ENCODE measurements at regions not wholly inside any gene's neighbourhood (a gene's known extent, or its start where the extent isn't known, plus 50 kb on each side); places are given as distances from the start of the nearest gene placed in this dataset.

GRCh38 chr21:19522381-19522780 is 1118.8 kb upstream of the TMPRSS15 start:
- Histone ChIP-seq H3K9ac (ENCODE audit: insufficient read depth in 1 of 2, low read depth in 2 of 2, low read length in 2 of 2) (no peak overlapping the region), H4K20me1 (replicated peaks; ENCODE audit: control insufficient read depth, insufficient read depth, low read length) (no peaks in the 10 kb centered on the region), H3K4me2 (ENCODE audit: insufficient read depth, low read length) (no peak overlapping the region), H3K9me3 (replicated peaks; ENCODE audit: control insufficient read depth, insufficient read depth, low read depth, low read length) (no peaks in the 10 kb centered on the region), H2AFZ (ENCODE audit: low read depth, low read length) (no peak overlapping the region), H3K36me3 (ENCODE audit: control insufficient read depth, insufficient read depth, low read length) (no peaks in the 10 kb centered on the region), H3K4me3 (no peak overlapping the region), H3K27ac (ENCODE audit: extremely low read depth, low read depth, low read length) (no peak overlapping the region), H3K9me1 (ENCODE audit: control insufficient read depth, insufficient read depth, low read length) (no peaks in the 10 kb centered on the region), H3K4me1 (replicated peaks in 1 of 2; ENCODE audit: control insufficient read depth in 2 of 2, insufficient read depth in 2 of 2, low read length in 2 of 2) (no peaks in the 10 kb centered on the region), H3K79me2 (ENCODE audit: control insufficient read depth, insufficient read depth, low read length) (no peaks in the 10 kb centered on the region), H3K27me3 (ENCODE audit: control insufficient read depth in 2 of 2, insufficient read depth in 2 of 2, low read length in 2 of 2) (no peaks in the 10 kb centered on the region)
- CTCF ChIA-PET (ENCODE audit: low intra/inter-chr PET ratio) = no interaction called here
- ATAC-seq = no peak
- FAIRE-seq = no peak
- DNase-seq (ENCODE audit: extremely low read depth in 1 of 4, low spot score in 3 of 4) = no peak
- POLR2A ChIA-PET = interaction anchor here (0.7 kb wide), 2 partner anchors 8 to 633 kb away, joined by 3 read pairs; no protein-coding TSS in a partner anchor
- WGBS (ENCODE audit: insufficient coverage, low coverage, missing lambda C conversion rate) = 12% methylated on average over 1 of the region's 1 CpG
- no peak for TF ChIP-seq ZNF212 (CRISPR knock-in tag; IDR thresholded peaks at IDR 0.05)
- no peak for TF ChIP-seq ZNF324 (CRISPR knock-in tag; IDR thresholded peaks at IDR 0.05)
- no peak for TF ChIP-seq POLR2G (IDR thresholded peaks at IDR 0.05; ENCODE audit: low read depth, low read length)
- TF ChIP-seq ARID4B (CRISPR knock-in tag; IDR thresholded peaks at IDR 0.05) = no peak
- no TSS peak for BruUV-seq (replicated peaks)
- in situ Hi-C loops (cut with MboI) = no loop called here
- intact Hi-C loops (cut with micrococcal nuclease) = no loop called here

Data from K562 (cell line).